ENCODE measurements at regions not wholly inside any gene's neighbourhood (a gene's known extent, or its start where the extent isn't known, plus 50 kb on each side); places are given as distances from the start of the nearest gene placed in this dataset.

GRCh38 chr5:82760856-82761255, 316.3 kb downstream of the TMEM167A start:
- H3K9me3 ChIP-seq (replicated peaks; ENCODE audit: control insufficient read depth, insufficient read depth, low read depth, low read length): no peaks in the 10 kb centered on the region; the same call in 1 of the 2 replicates
- H3K79me2 ChIP-seq (ENCODE audit: control insufficient read depth, insufficient read depth, low read length): no peaks in the 10 kb centered on the region
- BruUV-seq (replicated peaks): no TSS peak
- DNase-seq (ENCODE audit: extremely low read depth in 1 of 4, low spot score in 3 of 4): no peak
- H3K4me1 ChIP-seq (replicated peaks in 1 of 2; ENCODE audit: control insufficient read depth in 2 of 2, insufficient read depth in 2 of 2, low read length in 2 of 2): no peaks in the 10 kb centered on the region
- H4K20me1 ChIP-seq (replicated peaks; ENCODE audit: control insufficient read depth, insufficient read depth, low read length): no peaks in the 10 kb centered on the region
- no peaks in the 10 kb centered on the region for H3K36me3 ChIP-seq (ENCODE audit: control insufficient read depth, insufficient read depth, low read length)
- no peak overlapping the region for H3K27ac ChIP-seq (ENCODE audit: extremely low read depth, low read depth, low read length)
- ATAC-seq: no peak
- intact Hi-C loops (cut with micrococcal nuclease) (no loop called here), in situ Hi-C loops (cut with MboI) (no loop called here)
- H3K27me3 ChIP-seq (ENCODE audit: control insufficient read depth in 2 of 2, insufficient read depth in 2 of 2, low read length in 2 of 2): no peaks in the 10 kb centered on the region; a peak in 1 of 5 replicates
- no peak overlapping the region for H3K9ac ChIP-seq (ENCODE audit: insufficient read depth in 1 of 2, low read depth in 2 of 2, low read length in 2 of 2)
- 0% methylated on average over 10 of the region's 10 CpGs for WGBS (ENCODE audit: insufficient coverage, low coverage, missing lambda C conversion rate)
- ChIA-PET POLR2A (interaction anchor here (0.6 kb wide), 1 partner anchor 24 kb away, joined by 3 read pairs; no protein-coding TSS in a partner anchor), CTCF (ENCODE audit: low intra/inter-chr PET ratio) (no interaction called here)
- FAIRE-seq: no peak
- H3K9me1 ChIP-seq (ENCODE audit: control insufficient read depth, insufficient read depth, low read length): no peaks in the 10 kb centered on the region
- no peak overlapping the region for H2AFZ ChIP-seq (ENCODE audit: low read depth, low read length)
- no peak for TF ChIP-seq ZNF3 (CRISPR knock-in tag; IDR thresholded peaks at IDR 0.05)
- TF ChIP-seq NKRF (IDR thresholded peaks at IDR 0.05; ENCODE audit: borderline replicate concordance): no peak
- H3K4me2 ChIP-seq (ENCODE audit: insufficient read depth, low read length): no peak overlapping the region
- H3K4me3 ChIP-seq: no peak overlapping the region

GRCh38 chr5:82758881-82759280, 318.3 kb downstream of the TMEM167A start:
- H3K4me3 ChIP-seq: no peak overlapping the region
- no peaks in the 10 kb centered on the region; a peak in 1 of 5 replicates for H3K27me3 ChIP-seq (ENCODE audit: control insufficient read depth in 2 of 2, insufficient read depth in 2 of 2, low read length in 2 of 2)
- intact Hi-C loops (cut with micrococcal nuclease): no loop called here
- WGBS (ENCODE audit: insufficient coverage, low coverage, missing lambda C conversion rate): 8% methylated on average over 3 of the region's 3 CpGs
- no peak overlapping the region for H3K27ac ChIP-seq (ENCODE audit: extremely low read depth, low read depth, low read length)
- H2AFZ ChIP-seq (ENCODE audit: low read depth, low read length): no peak overlapping the region
- no peaks in the 10 kb centered on the region for H3K4me1 ChIP-seq (replicated peaks in 1 of 2; ENCODE audit: control insufficient read depth in 2 of 2, insufficient read depth in 2 of 2, low read length in 2 of 2)
- ChIA-PET POLR2A (no interaction called here), CTCF (ENCODE audit: low intra/inter-chr PET ratio) (no interaction called here)
- H3K9me3 ChIP-seq (replicated peaks; ENCODE audit: control insufficient read depth, insufficient read depth, low read depth, low read length): no peaks in the 10 kb centered on the region; the same call in 1 of the 2 replicates
- no peak overlapping the region for H3K9ac ChIP-seq (ENCODE audit: insufficient read depth in 1 of 2, low read depth in 2 of 2, low read length in 2 of 2)
- H4K20me1 ChIP-seq (replicated peaks; ENCODE audit: control insufficient read depth, insufficient read depth, low read length): no peaks in the 10 kb centered on the region
- ATAC-seq (no peak), FAIRE-seq (no peak), DNase-seq (ENCODE audit: extremely low read depth in 1 of 4, low spot score in 3 of 4) (no peak)
- BruUV-seq (replicated peaks): no TSS peak
- H3K36me3 ChIP-seq (ENCODE audit: control insufficient read depth, insufficient read depth, low read length): no peaks in the 10 kb centered on the region
- no peaks in the 10 kb centered on the region for H3K79me2 ChIP-seq (ENCODE audit: control insufficient read depth, insufficient read depth, low read length)
- no peaks in the 10 kb centered on the region for H3K9me1 ChIP-seq (ENCODE audit: control insufficient read depth, insufficient read depth, low read length)
- in situ Hi-C loops (cut with MboI): no loop called here
- H3K4me2 ChIP-seq (ENCODE audit: insufficient read depth, low read length): no peak overlapping the region
- no peak for TF ChIP-seq DEAF1 (CRISPR knock-in tag; IDR thresholded peaks at IDR 0.05)
- TF ChIP-seq ZNF444 (CRISPR knock-in tag; IDR thresholded peaks at IDR 0.05): no peak
- no peak for TF ChIP-seq SMARCA4 (IDR thresholded peaks at IDR 0.05)
- no peak for TF ChIP-seq MXD1 (CRISPR knock-in tag; IDR thresholded peaks at IDR 0.05; ENCODE audit: borderline replicate concordance, poor library complexity, severe bottlenecking)
- no peak for TF ChIP-seq CREBBP (IDR thresholded peaks at IDR 0.05; ENCODE audit: low read depth, low read length)
